ENCODE measurements at regions not wholly inside any gene's neighbourhood (a gene's known extent, or its start where the extent isn't known, plus 50 kb on each side); places are given as distances from the start of the nearest gene placed in this dataset.

DNA sequence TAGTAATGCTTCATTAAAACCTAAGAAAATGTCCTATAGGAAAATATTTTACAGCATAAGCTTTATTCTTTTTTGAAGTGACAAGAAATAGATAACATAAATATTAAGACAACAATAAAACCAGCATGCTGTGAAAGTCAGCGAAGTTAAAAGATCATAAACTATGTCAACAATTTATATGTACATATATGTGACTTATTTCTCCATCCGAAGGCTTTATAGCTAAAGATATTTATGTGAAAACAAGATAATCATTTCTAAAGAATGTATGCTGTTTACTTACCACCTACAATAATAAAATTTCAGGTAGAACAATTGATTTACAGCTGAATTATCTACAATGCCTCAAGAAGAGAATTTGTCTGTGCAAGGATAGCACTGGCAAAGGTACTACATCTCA lies 283.4 kb downstream of the CRPPA start:
- no peak for DNase-seq (ENCODE audit: low read depth)

DNA sequence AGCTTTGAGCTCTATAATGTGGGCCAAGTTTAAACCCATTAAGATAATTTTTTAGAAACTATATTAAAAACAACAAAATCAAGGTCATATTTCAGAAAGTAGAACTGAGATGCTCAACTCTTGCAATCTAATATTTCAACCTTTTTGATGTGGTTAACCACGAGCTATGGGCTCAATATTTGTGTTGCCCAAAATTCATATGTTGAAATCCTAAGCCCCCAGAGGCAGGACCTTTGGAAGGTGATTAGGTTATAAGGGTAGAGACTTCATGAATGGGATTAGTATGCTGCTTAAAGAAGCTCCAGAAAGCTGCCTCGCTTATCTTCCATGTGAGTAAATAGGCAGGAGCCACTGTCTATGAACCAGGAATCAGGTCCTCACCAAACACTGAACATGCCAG lies 284.4 kb downstream of the CRPPA start:
- DNase-seq (ENCODE audit: low read depth), result no peak

DNA sequence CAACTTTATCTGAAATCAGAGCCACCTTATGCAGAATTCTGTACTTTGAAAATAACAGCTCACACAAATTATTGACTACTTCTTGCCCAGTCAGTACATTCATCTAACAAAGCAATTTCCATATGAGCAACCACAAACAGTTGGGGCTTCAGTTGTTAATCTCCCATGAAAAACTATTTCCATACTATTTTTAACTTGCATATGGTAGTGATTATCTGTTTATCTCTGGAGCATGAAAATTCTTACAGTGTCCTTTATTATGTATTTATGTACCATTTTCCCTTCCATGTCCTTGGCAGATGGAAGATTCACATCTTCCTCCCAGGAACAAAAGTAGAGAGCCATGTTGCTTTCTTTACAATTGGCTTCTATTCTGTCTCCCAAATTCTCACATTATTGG lies 285.7 kb downstream of the CRPPA start:
- DNase-seq (ENCODE audit: low read depth), result no peak

DNA sequence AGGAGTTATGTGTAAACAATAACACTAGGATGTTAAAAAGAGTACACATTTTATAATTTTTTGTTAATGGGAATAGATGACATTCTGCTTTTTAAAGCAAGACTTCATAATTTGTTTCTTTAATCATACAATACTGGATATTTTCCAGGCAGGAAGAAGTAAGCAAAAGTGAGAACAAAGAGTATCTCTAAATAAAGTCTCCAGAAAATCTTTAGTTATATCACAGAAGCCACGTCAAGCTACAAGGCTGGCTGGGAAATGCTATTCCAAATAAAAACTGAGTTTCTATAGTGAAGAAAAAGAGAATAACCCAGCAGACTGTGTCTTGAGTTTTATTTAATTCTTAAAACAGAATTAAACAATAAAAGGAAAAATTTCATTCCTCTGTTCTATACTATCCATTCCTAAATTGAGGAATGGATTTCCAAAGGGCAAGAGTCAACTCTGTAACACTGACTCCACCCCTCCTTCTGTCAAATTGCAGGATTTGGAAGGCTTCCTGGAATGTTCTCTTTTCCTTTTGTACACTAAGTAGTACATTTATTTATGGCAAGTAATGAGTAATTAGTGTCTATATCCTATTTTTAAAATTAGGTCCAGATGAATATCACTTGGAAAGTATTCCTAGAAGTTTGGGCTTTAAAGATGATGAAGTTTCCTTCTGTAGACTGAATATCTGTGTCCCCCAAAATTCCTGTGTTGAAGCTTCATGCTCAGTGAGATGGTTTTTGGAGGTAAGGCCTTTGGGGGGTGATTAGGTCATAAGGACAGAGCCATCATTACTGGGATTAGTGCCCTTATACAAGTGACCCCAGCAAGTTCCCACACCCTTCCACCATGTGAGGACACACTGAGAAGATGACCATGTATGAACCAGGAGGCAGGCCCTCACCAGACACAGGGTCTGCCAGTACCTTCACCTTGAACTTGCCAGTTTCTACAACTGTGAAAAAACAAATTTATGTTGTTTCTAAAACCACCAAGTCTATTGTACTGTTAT lies 290.9 kb downstream of the CRPPA start:
- DNase-seq (ENCODE audit: low read depth), result no peak

DNA sequence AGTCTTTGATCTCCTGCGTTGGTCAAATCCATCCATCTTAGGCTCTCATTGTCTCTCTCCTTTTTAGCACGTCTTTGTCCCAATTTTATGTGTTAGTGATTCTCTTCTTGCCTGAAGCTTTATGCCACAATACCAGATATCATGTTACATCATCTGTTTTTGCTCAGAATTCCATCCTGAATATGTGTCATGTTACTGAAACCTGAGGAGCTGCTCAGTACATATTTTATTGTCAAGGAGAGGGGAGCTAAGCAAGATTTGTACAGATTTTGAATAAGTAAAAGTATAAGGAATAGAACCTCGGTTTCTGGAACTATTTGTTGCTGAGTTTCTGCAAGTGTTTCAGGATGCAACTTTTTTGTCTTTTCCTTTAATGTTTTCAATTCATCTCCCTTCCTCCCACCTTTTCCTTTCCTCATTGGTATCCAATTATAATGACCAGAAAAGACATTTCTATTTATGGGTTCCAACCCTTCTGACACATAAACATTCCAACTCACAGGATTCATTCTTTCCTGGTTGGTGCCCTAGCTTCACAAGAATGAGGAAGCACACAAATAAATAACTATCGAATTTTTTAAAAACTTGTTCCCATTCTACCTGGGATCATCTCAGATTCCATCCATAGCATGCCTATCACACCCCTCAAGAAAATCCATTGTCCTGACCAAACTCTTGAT lies 291.8 kb downstream of the CRPPA start:
- no peak for DNase-seq (ENCODE audit: low read depth)

DNA sequence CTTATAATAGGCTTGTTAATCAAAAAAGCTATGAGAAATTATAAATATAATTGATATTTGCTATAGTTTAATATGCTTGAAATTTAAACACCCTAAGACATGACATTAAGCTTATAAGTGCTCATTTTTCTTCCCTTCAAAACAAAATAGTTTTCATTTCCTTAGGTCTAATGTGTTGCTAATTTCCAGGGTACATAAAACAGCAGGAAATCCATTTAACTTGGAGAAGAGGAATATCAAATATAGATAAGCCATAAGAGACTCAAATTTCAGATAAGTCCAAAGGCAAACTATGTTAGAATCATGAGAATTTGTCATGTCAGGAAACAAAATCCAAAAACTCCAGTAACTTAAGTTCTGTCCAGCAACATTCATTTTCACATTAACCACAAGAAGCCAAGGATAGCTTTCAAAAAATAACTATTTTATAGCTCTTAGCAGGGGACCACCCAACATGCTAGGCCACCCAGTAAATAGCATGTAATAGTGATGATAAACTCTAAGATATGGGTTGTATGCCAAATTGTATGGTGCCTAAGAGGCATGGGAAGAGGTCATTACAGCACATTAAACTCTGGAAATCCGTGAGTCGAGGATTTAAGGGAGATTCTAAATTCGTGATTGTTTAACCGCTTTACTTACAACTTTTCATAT lies 298.1 kb downstream of the CRPPA start:
- no peak for DNase-seq (ENCODE audit: low read depth)

DNA sequence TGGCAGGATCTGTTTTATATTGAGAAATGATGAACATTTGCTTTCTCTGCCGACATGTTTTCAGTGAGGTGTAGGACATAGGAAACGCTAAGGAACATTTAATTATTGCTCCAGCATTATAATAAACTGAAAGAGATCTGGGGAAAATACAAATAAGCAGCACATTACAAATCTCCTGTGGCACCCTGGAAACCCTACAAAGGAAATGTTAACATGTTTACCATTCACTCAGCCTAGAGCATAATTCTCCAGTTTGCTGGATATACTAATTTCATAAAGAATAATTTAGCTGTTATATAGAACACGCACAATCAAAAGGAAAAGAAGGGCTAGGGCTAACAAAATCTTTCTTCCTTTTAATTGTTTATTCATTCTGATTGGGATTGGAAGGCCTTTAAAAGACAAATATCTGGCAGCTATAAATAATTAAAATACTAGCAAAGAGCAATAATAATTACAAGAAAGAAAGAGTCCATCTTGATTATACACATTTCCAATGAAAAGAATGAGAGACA lies 299.4 kb downstream of the CRPPA start:
- no peak for DNase-seq (ENCODE audit: low read depth)

DNA sequence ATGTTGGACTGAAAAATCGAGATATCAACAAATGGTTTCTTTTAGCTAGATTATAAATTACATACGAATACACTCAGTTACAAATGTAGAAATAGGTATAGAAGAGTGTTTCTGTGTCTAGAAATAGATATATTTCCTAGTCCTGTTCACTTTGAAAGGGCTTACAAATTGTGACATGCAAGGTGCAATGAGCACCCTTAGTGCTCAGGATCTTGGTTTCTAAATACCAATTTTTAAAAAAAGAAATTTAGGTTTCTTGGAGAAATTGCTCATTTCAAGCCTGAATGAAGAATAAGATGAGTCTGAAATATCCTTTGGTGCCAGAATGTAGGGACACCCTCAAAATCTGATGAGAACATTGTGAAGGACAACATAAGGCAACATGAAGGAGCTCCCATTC lies 306.0 kb downstream of the CRPPA start:
- no peak for DNase-seq (ENCODE audit: low read depth)

DNA sequence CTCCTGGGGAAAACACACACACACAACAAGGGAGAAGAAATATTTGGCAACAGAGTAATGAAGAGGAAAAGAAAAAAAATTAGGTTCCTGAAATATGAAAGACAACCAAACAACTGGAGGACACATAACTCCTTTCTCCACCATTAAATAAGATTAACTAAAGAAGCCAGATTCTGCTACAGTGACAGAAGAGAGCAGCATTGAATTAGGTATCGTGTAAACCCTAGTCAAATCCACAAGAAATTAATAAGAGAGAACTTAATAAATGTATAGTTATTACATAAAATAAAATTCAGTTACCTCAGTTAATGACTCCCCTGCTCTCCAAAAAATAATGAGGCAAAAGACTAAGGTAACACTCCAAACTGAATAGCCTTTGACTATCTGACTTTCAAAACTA lies 306.7 kb downstream of the CRPPA start:
- no peak for DNase-seq (ENCODE audit: low read depth)

DNA sequence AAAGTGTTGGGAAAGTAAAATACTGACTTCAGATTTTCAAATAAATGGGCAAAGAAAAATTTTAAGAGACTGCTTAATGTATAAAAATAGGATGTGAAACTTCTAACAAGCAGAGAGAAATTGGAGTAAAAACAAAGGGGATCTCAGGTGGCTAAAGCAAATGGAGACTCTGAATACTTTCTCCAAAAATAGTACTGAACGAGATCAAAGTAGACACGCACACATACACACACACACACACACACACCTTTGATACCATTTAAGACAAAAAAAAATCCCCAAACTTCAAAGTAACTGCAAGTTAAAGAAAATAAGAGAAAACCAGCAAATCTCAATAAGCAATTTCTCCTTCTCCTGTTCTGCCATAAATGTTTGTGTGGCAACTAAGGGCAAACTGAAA lies 307.3 kb downstream of the CRPPA start:
- DNase-seq (ENCODE audit: low read depth), result no peak

DNA sequence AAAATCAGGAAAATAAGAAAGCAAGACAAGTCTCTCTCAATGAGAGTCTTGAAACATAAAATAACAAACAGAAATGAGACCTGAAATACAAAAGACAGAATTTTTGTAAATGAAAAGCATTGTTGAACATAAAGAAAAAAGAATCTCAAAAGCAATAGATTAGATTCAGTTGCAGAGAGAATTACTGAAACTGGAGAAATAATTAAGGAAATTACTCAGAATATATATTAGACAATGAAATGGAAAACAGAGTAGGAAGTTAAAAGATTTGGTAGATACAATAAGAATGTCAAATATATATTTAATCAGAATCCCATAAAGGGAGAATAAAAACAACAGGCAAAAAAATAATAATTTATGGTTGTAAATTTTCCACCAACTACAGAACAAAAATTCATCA lies 308.3 kb downstream of the CRPPA start:
- DNase-seq (ENCODE audit: low read depth), result no peak

DNA sequence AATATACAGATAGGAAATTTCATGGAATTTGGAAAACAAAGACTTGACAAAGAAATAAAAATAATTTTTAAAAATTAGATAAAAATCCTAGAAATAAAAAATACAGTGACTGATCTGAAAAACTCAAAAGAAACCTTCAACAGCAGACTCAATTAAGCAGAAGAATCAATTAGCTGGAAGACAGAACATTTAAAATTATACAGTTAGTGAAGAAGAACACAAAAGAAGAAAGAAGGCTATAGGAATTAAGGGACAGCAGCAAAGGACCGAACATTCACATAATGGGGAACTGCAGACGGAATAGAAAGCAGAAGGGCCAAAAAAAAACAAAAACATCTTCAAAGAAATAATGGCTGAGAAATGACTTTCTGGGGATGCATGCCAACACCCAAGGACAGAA lies 314.5 kb downstream of the CRPPA start:
- DNase-seq (ENCODE audit: low read depth), result no peak

DNA sequence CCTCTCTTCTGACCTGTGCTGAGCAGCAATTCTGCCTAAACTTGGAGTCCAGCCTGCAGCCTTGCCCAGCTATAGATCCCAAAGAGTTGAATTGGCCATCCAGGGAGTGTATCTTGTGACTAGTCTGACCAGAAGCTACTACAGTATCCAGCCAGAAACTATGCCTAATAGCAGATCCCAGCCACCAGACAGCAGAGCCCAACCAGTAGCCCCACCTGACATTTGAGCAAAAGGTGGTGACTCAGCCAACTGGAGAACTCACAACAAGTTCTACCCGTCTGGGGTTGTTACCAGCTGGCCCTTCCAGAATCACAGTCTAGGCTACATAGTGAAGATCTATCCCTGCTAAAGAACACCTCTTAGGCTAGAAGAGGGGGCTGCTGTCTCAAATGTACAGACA lies 315.0 kb downstream of the CRPPA start:
- no peak for DNase-seq (ENCODE audit: low read depth)

DNA sequence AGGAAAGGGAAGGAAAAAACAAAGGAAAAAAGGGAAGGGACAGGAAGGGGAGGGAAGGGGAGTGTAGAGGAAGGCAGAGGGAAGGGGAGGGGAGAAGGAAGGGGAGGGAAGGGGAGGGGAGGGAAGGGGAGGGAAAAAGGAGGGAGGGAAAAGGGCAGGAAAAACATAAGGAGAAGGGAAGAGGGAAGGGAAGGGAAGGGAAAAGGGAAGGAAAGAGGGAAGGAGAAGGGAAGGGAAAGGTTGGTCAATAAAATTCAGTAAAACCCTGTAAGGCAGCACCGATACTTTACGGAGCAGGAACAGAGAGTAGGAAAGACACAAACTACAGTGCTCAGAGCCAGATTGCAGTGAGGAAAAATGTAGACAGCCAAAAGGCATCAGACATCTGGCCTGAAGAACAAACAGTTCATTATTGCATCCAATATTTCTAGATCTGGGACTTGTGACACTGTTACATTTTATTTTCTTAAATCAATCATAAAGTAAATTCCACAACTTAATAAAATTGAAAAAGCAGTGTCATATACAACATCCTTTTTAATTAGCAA lies 322.0 kb downstream of the CRPPA start:
- DNase-seq (ENCODE audit: low read depth), result no peak

DNA sequence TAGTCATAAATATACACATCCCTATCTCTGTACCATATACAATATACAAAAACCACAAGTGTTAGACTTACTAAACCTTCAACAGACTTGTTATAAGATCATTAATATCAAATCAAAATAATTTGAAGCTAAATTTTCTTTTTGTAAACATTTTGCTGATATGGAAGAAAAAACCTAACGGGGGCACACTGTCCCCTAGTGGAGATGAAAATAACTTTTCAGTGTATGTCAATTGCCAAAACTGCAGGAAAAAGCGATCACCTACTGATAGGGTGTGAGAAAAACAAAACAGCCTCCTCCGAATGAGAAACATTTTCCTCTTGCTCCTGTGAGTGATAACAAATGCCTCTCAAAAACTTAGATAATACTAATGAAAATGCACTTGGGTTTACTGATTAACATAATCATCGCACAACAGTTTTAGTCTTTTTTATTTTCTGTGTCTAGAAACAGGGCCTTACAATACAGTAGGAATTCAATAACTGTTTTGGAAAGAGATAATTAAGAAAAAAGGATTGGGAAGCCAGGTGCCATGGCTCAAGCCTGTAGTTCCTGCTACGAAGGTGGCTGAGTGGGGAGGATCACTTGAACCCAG lies 322.7 kb downstream of the CRPPA start:
- no peak for DNase-seq (ENCODE audit: low read depth)

DNA sequence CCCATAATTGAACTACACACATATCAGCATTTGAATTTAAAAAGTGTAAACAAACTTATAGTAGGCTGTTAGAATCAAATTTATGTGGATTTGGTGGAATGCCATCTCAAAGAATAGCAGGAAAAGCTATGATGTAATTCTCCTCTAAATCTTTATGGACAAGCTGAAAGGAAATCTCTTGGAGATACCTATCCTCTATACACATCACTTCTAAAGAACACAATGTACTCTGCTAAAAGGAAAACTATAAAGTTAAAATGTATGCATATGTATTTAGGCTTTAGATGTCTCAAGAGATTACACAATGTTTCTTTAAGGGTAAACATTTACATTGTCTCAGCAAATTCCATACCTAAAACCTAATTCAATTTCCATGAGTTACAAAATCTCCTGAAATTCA lies 323.3 kb downstream of the CRPPA start:
- DNase-seq (ENCODE audit: low read depth), result no peak

DNA sequence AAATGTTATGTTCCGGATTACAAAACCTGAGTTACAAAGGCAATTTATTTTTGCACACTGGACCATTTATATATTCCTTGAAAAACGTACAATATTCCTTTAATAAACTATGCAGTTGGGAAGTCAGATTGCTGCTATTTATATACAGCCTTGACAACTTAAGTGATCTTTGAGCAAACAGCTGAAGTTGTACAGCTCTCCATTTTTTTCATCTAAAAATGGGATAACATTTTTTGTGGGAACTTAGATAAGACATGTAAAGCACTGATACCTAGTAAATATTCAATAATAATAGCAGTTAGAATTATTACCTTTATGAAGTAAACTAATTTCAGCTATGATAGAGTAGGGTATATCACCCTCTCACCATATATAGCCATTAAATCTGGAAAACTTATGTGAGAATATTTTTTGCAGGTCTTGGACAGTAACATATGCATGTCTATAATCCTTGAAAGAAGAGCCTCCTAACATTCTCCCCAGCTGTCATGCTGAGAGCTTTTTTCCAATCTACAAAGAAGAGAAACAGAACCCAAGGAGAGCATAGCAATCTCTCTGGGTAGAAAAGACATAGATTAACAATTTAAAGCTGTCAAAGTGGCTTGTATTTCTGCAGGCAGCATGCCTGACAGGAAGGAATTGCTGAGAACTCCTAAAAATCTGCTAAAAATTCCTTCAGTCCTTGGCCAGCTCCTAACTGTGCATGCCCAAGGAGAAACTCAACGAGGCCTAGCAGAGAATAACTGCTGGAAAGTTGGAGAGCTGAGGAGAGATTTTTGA lies 326.0 kb downstream of the CRPPA start:
- DNase-seq (ENCODE audit: low read depth), result no peak

DNA sequence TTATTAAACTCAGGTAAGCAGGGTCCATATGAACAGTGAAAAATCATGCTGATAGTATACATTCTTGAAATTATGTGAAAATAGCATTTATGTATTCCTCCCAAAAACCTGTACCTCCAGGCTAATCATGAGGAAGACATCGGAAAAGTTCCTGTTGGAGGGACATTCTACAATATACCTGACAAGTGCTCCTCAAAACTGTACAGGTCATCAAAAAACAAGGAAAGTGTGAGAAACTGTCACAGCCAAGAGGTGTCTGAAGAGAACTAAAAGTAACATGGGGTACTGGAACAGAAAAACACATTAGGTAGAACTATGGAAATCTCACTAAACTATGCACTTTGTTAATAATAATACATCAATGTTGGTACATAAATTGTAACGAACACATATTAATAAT lies 326.7 kb downstream of the CRPPA start:
- no peak for DNase-seq (ENCODE audit: low read depth)

DNA sequence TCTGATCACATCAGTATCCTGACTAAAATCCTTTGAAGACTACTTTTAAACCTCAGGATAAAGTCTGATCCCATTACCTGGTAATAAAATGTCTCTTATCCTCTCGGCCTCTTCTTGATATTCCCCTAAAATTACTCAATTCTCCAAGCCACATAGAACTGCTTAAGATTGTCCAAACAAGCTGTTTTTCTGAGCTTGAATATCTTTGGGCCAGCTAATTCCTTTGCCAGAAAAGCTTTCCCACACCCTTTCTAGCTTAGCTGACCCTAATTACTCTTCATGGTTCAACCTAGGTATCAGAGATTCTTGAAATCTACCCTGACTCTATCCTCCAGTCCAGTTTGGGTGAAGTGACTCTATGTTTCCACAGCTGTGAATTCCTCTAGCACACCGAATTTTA lies 328.6 kb downstream of the CRPPA start:
- DNase-seq (ENCODE audit: low read depth), result no peak

DNA sequence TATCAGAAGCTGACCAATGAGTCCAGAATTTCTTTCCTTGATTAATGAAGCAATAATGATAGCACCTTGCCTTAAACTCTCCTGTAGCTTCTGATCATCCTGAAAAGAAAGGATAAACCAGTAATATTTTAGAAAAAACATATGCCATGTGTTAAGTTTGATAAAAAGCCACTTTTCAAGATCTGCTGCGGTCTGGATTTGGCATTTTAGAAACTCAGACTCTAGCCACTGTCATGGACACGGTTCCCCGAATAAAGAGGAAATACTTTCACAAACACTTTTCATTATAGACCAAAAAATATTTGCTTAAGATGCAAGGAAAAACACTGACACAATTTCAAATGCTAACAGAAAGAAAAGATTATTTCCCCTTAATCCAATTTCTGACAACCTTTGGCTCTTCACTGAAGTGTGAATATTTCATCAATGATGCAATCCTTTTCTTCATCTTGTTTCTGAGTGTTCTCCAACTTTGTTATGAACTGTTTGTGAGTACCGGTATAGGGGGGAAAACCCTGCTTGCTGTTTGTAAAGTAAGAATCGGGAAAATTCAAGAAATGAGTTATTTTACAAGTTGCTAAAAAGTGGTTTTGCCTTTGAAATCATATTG lies 329.5 kb downstream of the CRPPA start:
- DNase-seq (ENCODE audit: low read depth), result no peak

DNA sequence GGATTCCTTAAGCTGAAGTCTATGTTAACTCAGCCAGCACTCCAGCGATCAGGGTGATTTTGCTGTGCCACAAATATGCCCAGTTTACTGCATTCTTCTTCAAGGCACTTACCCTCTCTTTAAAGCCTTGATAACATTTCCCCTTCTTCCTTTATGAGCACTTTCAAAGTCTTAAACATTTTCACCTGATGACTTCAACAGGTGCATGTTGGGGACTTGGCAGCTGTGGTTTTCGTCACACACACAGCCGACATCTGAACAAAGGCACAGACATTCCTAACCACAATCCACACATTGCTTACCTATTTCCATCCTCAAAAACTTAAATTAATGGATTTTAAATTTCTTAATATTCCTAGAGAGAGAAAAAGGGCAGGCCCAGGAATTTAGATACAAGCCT lies 331.5 kb downstream of the CRPPA start:
- no peak for DNase-seq (ENCODE audit: low read depth)
